Left ventricle myocardium inferior (tissue), 1 donor: ENCODE measurements at regions not wholly inside any gene's neighbourhood (a gene's known extent, or its start where the extent isn't known, plus 50 kb on each side); places are given as distances from the start of the nearest gene placed in this dataset.

Experiments
- DNase-seq: peaks from one replicate; pipeline ENCODE4 v3.0.0-alpha.2; 2020
- H3K27ac ChIP-seq: fragments of 200-600 bp; replicated peaks from 2 replicates; pipeline ENCODE4 v1.8.0; 2021
- H3K27me3 ChIP-seq: fragments of 200-600 bp; 2 replicates; pipeline ENCODE4 v1.8.0; 2021; ENCODE audit warnings: low read depth
- H3K36me3 ChIP-seq: fragments of 200-600 bp; 2 replicates; pipeline ENCODE4 v1.8.0; 2021
- H3K4me1 ChIP-seq: fragments of 200-600 bp; 2 replicates; pipeline ENCODE4 v1.8.0; 2021
- H3K4me3 ChIP-seq: fragments of 200-600 bp; 2 replicates; pipeline ENCODE4 v1.8.0; 2021; ENCODE audit warnings: mild to moderate bottlenecking, moderate library complexity
- H3K9me3 ChIP-seq: fragments of 200-600 bp; replicated peaks from 2 replicates; pipeline ENCODE4 v1.8.0; 2021
- intact Hi-C: fragments of 100-400 bp; cut with micrococcal nuclease; formaldehyde crosslinking; loops from one replicate; pipeline ENCODE4 v1.11.0; 2022
- TF ChIP-seq, protein P1 (sequence below): fragments of 200-600 bp; IDR thresholded peaks from 2 replicates; pipeline ENCODE4 v1.8.0; 2021; ENCODE audit warnings: antibody characterized with exemption, mild to moderate bottlenecking, borderline replicate concordance
- donor health status: DM: no; HTN: yes; CAD: no; lungs with severe emphysema.

DNA sequence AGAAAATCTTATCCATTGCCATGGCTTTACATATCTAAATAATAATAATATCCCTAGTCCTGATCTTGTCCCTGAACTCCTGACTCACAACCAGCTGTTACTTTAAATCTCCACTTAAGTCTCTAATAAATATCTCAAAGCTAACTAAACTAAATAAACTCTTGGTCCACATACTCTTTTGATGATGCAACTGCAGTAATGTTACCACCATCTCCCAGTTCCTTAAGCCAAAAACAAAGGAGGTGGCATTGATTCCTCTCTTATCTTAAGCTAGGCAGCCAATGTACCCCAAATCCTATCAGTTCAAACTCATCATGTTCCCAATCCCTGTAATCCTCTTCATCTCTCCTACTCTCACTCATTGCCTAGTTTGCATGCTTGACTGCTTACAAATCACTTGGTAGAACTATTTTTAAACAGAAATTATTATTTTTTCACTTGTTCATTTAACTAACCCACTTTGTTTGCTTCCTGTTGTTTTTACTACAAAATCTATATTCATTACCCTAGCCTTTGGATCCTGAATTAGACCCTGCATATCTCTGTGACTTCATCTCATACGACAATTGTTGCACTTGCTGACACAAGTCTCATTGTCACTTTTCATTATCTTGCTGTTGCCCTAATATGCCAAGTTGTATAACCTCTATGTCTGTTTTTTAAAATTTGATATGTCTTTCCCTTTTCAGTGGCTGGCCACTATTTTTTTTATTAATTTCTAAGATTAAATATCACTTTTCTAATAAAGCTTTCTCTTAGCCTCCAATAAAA lies 462.2 kb downstream of the ZPLD1 start:
- intact Hi-C loops = no loop called here
- no peaks in the 10 kb centered on the region for H3K36me3 ChIP-seq
- H3K4me3 ChIP-seq = no peak overlapping the region
- TF ChIP-seq, protein P1, sequence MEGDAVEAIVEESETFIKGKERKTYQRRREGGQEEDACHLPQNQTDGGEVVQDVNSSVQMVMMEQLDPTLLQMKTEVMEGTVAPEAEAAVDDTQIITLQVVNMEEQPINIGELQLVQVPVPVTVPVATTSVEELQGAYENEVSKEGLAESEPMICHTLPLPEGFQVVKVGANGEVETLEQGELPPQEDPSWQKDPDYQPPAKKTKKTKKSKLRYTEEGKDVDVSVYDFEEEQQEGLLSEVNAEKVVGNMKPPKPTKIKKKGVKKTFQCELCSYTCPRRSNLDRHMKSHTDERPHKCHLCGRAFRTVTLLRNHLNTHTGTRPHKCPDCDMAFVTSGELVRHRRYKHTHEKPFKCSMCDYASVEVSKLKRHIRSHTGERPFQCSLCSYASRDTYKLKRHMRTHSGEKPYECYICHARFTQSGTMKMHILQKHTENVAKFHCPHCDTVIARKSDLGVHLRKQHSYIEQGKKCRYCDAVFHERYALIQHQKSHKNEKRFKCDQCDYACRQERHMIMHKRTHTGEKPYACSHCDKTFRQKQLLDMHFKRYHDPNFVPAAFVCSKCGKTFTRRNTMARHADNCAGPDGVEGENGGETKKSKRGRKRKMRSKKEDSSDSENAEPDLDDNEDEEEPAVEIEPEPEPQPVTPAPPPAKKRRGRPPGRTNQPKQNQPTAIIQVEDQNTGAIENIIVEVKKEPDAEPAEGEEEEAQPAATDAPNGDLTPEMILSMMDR = no peak
- H3K27me3 ChIP-seq = no peaks in the 10 kb centered on the region
- H3K9me3 ChIP-seq = no peaks in the 10 kb centered on the region
- no peak for DNase-seq
- no peak overlapping the region for H3K27ac ChIP-seq
- peaks cover 5% of the 10 kb centered on the region for H3K4me1 ChIP-seq

DNA sequence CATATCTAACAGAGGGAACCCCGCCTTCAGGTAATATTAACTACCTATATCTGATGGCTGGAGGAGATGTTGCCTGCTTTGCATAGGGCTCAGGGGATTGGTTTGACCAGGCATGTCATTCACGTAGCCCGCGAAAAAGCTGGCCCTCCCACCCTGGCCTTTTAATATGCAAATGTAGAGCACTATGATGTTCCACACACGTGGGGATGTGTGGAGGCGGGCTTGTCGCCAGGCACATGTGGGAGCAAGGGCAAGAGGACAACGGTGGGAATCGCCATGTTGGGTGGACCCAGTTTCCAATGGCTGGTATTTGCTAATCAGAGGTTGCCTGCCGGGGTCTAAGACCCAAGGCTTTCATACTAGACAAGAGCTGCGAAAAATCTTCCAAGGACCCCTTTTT lies 469.8 kb downstream of the ZPLD1 start:
- peak; percentile 8 for DNase-seq
- Histone ChIP-seq H3K4me1 (no peaks in the 10 kb centered on the region), H3K27me3 (no peaks in the 10 kb centered on the region), H3K9me3 (no peaks in the 10 kb centered on the region), H3K27ac (no peak overlapping the region), H3K4me3 (no peak overlapping the region), H3K36me3 (no peaks in the 10 kb centered on the region)
- TF ChIP-seq, protein P1 = no peak
- intact Hi-C loops = no loop called here

DNA sequence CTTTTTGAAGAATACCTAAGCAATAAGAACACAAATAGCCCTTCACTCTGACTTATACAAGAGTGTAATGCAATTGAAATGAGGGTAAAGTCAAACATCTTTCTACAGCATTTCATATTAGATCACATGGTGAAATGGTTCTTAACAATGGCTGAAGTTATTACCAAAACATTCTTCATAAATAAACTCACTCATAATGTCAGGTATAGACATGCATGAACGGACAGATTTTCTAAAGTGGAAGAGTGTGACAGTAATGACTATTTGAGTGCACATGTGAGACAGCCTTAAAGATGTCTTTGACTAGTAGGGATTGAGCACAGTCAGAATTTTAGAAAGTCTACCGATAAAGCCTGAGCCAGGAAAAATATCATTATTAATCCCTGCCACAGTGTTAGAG lies 471.0 kb downstream of the ZPLD1 start:
- no peak for DNase-seq
- intact Hi-C loops = no loop called here
- H3K27ac ChIP-seq = no peak overlapping the region
- TF ChIP-seq, protein P1 = no peak
- no peaks in the 10 kb centered on the region for H3K4me1 ChIP-seq
- H3K4me3 ChIP-seq = no peak overlapping the region
- H3K27me3 ChIP-seq = no peaks in the 10 kb centered on the region
- no peaks in the 10 kb centered on the region for H3K36me3 ChIP-seq
- H3K9me3 ChIP-seq = no peaks in the 10 kb centered on the region

DNA sequence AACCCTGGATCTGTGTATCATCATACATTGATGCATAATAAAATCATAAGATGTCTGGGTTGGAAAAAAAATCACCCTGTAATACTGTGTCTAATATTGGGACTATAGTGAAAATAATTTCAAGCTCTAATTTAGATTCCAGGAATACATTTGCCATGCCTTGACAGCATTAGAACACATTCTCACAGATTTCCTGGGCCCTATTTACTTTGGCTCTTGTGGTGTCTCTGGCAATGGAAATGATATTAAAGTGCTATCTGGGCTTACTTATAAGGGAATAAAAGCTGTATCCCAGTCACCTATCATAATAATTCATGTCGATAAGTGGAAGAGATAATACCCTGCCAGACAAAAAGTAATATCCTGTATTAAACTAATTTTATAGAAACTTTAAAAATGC lies 472.0 kb downstream of the ZPLD1 start:
- intact Hi-C loops = no loop called here
- Histone ChIP-seq H3K4me3 (no peak overlapping the region), H3K9me3 (no peaks in the 10 kb centered on the region), H3K27me3 (no peaks in the 10 kb centered on the region), H3K27ac (no peak overlapping the region), H3K4me1 (no peaks in the 10 kb centered on the region), H3K36me3 (no peaks in the 10 kb centered on the region)
- TF ChIP-seq, protein P1 = no peak
- no peak for DNase-seq

DNA sequence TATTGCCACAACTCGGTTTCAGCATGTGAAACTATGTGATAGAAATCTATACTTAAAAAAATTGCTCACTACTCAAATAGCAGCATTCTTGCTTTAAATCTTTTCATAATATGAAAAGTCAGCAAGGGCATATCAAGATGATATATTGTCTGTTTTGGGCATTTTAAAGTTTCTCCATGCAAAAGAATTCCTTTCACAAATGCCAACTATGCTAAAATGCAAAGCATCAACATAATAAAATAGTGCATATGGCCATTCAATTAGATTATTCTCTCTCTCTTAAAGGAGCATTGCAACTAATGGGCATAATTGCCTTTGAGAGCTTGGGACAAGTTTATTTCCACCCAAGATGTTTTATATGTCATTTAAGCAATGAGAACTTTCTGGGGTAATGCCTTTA lies 475.1 kb downstream of the ZPLD1 start:
- intact Hi-C loops = no loop called here
- H3K4me3 ChIP-seq = no peak overlapping the region
- H3K27ac ChIP-seq = no peak overlapping the region
- TF ChIP-seq, protein P1 = no peak
- H3K36me3 ChIP-seq = no peaks in the 10 kb centered on the region
- H3K9me3 ChIP-seq = no peaks in the 10 kb centered on the region
- H3K4me1 ChIP-seq = no peaks in the 10 kb centered on the region
- DNase-seq = no peak
- H3K27me3 ChIP-seq = no peaks in the 10 kb centered on the region
